ENCODE measurements at regions not wholly inside any gene's neighbourhood (a gene's known extent, or its start where the extent isn't known, plus 50 kb on each side); places are given as distances from the start of the nearest gene placed in this dataset.

DNA sequence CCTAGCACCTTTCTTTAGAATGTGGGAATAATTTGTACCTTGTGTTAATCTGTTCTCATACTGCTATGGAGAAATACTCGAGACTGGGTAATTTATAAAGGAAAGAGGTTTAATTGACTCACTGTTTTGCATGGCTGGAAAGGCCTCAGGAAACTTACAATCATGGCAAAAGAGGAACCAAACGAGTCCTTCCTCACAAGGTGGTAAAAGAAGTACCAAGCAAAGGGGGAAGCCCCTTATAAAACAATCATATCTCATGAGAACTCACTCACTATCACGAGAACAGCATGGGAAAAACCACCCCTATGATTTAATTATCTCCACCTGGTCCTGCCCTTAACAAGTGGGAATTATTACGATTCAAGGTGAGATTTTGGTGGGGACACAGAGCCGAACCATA, 127.1 kb upstream of the ANO3 start:
- H3K36me3 ChIP-seq (ENCODE audit: insufficient read depth) = no peaks in the 10 kb centered on the region
- H3K4me2 ChIP-seq = no peak overlapping the region
- no peak overlapping the region for H3K27ac ChIP-seq
- H3K4me3 ChIP-seq (IDR thresholded peaks at IDR 0.05; ENCODE audit: insufficient read depth, low read depth, low read length) = no peak overlapping the region
- H3K9ac ChIP-seq = no peak overlapping the region
- H4K20me1 ChIP-seq (ENCODE audit: insufficient read depth) = no peaks in the 10 kb centered on the region
- H3K4me1 ChIP-seq (ENCODE audit: low read depth, poor library complexity, severe bottlenecking) = no peaks in the 10 kb centered on the region
- TF ChIP-seq, protein P1, sequence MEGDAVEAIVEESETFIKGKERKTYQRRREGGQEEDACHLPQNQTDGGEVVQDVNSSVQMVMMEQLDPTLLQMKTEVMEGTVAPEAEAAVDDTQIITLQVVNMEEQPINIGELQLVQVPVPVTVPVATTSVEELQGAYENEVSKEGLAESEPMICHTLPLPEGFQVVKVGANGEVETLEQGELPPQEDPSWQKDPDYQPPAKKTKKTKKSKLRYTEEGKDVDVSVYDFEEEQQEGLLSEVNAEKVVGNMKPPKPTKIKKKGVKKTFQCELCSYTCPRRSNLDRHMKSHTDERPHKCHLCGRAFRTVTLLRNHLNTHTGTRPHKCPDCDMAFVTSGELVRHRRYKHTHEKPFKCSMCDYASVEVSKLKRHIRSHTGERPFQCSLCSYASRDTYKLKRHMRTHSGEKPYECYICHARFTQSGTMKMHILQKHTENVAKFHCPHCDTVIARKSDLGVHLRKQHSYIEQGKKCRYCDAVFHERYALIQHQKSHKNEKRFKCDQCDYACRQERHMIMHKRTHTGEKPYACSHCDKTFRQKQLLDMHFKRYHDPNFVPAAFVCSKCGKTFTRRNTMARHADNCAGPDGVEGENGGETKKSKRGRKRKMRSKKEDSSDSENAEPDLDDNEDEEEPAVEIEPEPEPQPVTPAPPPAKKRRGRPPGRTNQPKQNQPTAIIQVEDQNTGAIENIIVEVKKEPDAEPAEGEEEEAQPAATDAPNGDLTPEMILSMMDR (conservative IDR thresholded peaks at IDR 0.05; ENCODE audit: low read depth, low read length) = no peak
- no peak overlapping the region for H2AFZ ChIP-seq (ENCODE audit: low read depth)
- H3K79me2 ChIP-seq (ENCODE audit: insufficient read depth, low read depth) = no peaks in the 10 kb centered on the region
- H3K27me3 ChIP-seq (ENCODE audit: insufficient read depth, low read depth) = no peaks in the 10 kb centered on the region

DNA sequence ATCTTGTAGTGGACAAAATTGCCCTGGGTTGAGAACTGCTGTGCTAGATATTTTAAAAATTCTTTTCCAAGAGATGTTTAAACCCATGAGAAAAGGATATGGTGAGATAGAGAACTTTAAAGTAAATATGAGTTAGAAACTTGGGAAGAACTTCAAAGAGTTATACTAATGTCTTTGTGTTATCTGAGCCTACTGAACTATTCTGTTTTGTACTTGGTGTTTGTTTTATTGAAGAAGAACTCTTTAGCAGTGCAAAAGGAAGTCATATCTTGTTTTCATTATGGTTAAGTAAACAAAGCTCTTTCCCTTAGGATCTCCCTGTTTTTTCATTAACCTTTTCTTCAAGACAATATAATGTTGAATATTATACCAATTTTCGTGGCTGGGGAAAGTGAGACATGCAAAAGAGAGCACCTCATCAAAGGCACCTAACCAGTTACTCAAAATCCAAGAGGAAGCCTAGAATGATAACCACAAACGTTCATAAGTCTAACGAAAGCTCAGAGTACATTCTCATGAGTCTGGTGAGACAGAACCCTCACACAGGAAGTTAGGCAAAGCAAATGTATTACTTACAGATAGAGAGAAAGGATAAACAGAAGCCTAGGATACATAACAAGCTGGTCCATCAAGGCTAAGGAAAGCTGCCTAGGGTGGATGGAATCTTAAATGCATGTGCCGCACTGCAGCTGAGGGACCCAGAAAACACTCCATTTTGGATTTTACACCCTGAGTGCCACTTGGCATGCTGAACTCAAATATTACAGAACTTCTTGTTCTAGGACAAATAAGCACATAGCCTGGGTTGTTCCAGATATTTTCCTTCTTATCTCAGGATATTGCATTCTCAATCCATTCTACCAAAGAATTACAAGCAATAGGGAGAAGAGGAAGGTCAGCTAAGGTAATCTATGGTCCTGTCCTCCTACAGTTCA, 112.5 kb upstream of the ANO3 start:
- no peak overlapping the region for H3K9ac ChIP-seq
- TF ChIP-seq, protein P1 (conservative IDR thresholded peaks at IDR 0.05; ENCODE audit: low read depth, low read length) = no peak
- H3K27ac ChIP-seq = no peak overlapping the region
- H2AFZ ChIP-seq (ENCODE audit: low read depth) = no peak overlapping the region
- no peaks in the 10 kb centered on the region for H4K20me1 ChIP-seq (ENCODE audit: insufficient read depth)
- no peaks in the 10 kb centered on the region for H3K4me1 ChIP-seq (ENCODE audit: low read depth, poor library complexity, severe bottlenecking)
- no peaks in the 10 kb centered on the region for H3K36me3 ChIP-seq (ENCODE audit: insufficient read depth)
- H3K4me2 ChIP-seq = no peak overlapping the region
- H3K27me3 ChIP-seq (ENCODE audit: insufficient read depth, low read depth) = no peaks in the 10 kb centered on the region
- H3K4me3 ChIP-seq (IDR thresholded peaks at IDR 0.05; ENCODE audit: insufficient read depth, low read depth, low read length) = no peak overlapping the region
- H3K79me2 ChIP-seq (ENCODE audit: insufficient read depth, low read depth) = no peaks in the 10 kb centered on the region

DNA sequence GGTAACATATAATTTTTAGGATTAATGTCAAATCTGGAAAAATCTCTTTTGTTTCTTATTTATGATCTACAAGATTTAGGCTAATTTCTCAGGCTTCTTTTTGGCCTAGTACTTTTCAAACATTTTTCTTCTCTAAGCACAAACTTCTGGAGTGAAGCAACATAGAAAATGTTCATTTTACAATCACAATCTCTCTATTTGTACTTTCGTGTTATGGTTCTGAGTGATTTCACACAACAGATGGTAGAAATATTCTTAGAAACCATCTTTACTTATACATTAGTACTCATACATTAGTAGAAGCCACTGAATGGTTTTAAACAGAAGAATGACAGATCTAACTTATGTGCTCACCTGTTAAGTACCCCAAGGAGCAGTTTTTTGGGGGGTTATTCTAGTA, 106.3 kb upstream of the ANO3 start:
- Histone ChIP-seq H3K4me1 (ENCODE audit: low read depth, poor library complexity, severe bottlenecking) (peaks cover 20% of the 10 kb centered on the region), H2AFZ (ENCODE audit: low read depth) (no peak overlapping the region), H3K9ac (no peak overlapping the region), H3K79me2 (ENCODE audit: insufficient read depth, low read depth) (no peaks in the 10 kb centered on the region), H3K4me3 (IDR thresholded peaks at IDR 0.05; ENCODE audit: insufficient read depth, low read depth, low read length) (no peak overlapping the region), H3K4me2 (no peak overlapping the region), H3K27me3 (ENCODE audit: insufficient read depth, low read depth) (no peaks in the 10 kb centered on the region), H3K27ac (no peak overlapping the region), H4K20me1 (ENCODE audit: insufficient read depth) (no peaks in the 10 kb centered on the region), H3K36me3 (ENCODE audit: insufficient read depth) (no peaks in the 10 kb centered on the region)
- TF ChIP-seq, protein P1 (conservative IDR thresholded peaks at IDR 0.05; ENCODE audit: low read depth, low read length) = no peak

DNA sequence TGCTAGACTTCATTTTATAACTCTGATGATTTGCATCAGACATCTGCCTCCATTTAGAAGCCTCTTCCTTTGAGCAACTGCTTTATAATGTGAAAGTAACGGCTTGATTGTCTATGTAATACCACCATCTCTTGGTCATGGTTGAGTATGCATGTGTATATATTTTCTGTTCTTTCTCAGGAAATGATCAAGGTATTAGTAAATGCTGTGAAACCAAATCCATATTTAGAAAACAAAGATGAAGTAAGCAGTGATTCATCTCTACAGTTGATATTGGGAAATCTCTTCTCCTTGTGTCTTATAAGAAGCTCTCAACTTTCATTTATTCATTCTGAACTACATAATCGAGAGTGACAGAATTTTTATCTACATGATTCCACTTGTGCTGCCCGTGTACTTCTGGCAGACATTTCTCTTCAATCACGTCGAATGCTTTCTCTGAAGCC, 104.6 kb upstream of the ANO3 start:
- no peak overlapping the region for H3K4me3 ChIP-seq (IDR thresholded peaks at IDR 0.05; ENCODE audit: insufficient read depth, low read depth, low read length)
- H3K36me3 ChIP-seq (ENCODE audit: insufficient read depth) = no peaks in the 10 kb centered on the region
- H3K79me2 ChIP-seq (ENCODE audit: insufficient read depth, low read depth) = no peaks in the 10 kb centered on the region
- TF ChIP-seq, protein P1 (conservative IDR thresholded peaks at IDR 0.05; ENCODE audit: low read depth, low read length) = peak; percentile 55; the same call in 1 of the 2 replicates
- H3K27me3 ChIP-seq (ENCODE audit: insufficient read depth, low read depth) = no peaks in the 10 kb centered on the region
- H3K4me2 ChIP-seq = peak overlapping the region; percentile 10; the same call in 1 of the 2 replicates
- no peak overlapping the region for H3K27ac ChIP-seq
- no peaks in the 10 kb centered on the region for H4K20me1 ChIP-seq (ENCODE audit: insufficient read depth)
- no peak overlapping the region for H2AFZ ChIP-seq (ENCODE audit: low read depth)
- no peak overlapping the region for H3K9ac ChIP-seq
- peaks cover 20% of the 10 kb centered on the region for H3K4me1 ChIP-seq (ENCODE audit: low read depth, poor library complexity, severe bottlenecking)

Data from KMS-11 (cell line).